ENCODE measurements at regions not wholly inside any gene's neighbourhood (a gene's known extent, or its start where the extent isn't known, plus 50 kb on each side); places are given as distances from the start of the nearest gene placed in this dataset.

DNA sequence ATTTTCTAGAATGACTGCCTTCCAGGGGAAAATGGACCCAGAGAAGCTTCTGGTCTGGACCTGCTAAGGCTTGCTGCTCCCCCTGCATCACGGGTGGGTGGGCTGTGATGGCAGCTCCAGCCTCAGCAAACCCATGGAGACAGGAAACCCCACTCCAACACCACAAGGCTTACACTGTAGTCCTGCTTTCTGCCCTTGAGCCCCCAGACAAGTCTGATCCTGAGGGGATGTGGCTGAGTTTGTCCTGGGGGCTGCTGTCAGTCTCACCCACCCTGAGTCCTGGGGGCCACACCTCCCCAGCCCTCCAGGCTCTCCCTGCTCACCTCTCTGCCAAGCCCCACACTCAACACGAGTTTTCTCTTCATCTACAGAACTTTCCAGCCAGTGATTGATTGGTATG, 279.4 kb downstream of the EIPR1 start:
- Histone ChIP-seq H3K27me3 (ENCODE audit: insufficient read depth, insufficient read length) (no peaks in the 10 kb centered on the region), H3K9me3 (ENCODE audit: insufficient read depth, low read length) (no peaks in the 10 kb centered on the region), H3K4me3 (ENCODE audit: insufficient read length, low read depth) (no peak overlapping the region), H3K4me1 (ENCODE audit: insufficient read depth, insufficient read length) (peaks cover 8% of the 10 kb centered on the region), H3K9ac (ENCODE audit: insufficient read length, low read depth) (no peak overlapping the region), H3K36me3 (ENCODE audit: insufficient read depth, insufficient read length, low read length) (no peaks in the 10 kb centered on the region)
- DNase-seq (ENCODE audit: low read depth, low spot score) = no peak
- no peak for TF ChIP-seq SUZ12 (IDR thresholded peaks at IDR 0.05; ENCODE audit: extremely low read depth, insufficient read depth, insufficient read length)
- TF ChIP-seq YY1 (IDR thresholded peaks at IDR 0.05; ENCODE audit: insufficient read depth, insufficient read length) = no peak

DNA sequence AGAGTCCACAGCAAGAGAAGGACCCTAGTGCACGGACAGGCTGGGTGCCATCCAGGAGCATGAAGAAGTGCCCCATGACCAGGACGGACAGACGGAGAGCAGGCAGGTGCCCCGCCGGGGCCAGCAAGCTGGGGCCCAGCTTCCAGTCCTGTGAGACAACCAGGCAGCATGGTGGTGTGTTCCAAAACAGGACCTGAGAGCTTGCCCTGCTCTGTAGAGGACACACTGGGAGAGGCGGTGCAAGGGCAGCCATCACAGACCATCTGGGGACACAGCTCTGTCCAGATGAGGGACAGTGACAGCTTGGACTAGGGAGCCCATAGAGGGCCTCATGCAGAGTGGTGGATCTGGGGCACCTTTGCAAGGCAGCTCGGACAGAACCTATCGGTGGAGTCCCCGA, 279.8 kb downstream of the EIPR1 start:
- no peak overlapping the region for H3K4me3 ChIP-seq (ENCODE audit: insufficient read length, low read depth)
- H3K27me3 ChIP-seq (ENCODE audit: insufficient read depth, insufficient read length) = no peaks in the 10 kb centered on the region
- no peak overlapping the region for H3K9ac ChIP-seq (ENCODE audit: insufficient read length, low read depth)
- H3K36me3 ChIP-seq (ENCODE audit: insufficient read depth, insufficient read length, low read length) = no peaks in the 10 kb centered on the region
- peaks cover 8% of the 10 kb centered on the region for H3K4me1 ChIP-seq (ENCODE audit: insufficient read depth, insufficient read length)
- no peaks in the 10 kb centered on the region for H3K9me3 ChIP-seq (ENCODE audit: insufficient read depth, low read length)
- TF ChIP-seq ZNF274 (IDR thresholded peaks at IDR 0.05; ENCODE audit: low read depth, low read length) (no peak), SUZ12 (IDR thresholded peaks at IDR 0.05; ENCODE audit: extremely low read depth, insufficient read depth, insufficient read length) (no peak), YY1 (IDR thresholded peaks at IDR 0.05; ENCODE audit: insufficient read depth, insufficient read length) (no peak)
- no peak for DNase-seq (ENCODE audit: low read depth, low spot score)

GRCh38 chr2:3094999-3095958, 282.3 kb downstream of the EIPR1 start:
- H3K4me3 ChIP-seq (ENCODE audit: insufficient read length, low read depth) = no peak overlapping the region
- no peaks in the 10 kb centered on the region for H3K36me3 ChIP-seq (ENCODE audit: insufficient read depth, insufficient read length, low read length)
- H3K9ac ChIP-seq (ENCODE audit: insufficient read length, low read depth) = no peak overlapping the region
- H3K27me3 ChIP-seq (ENCODE audit: insufficient read depth, insufficient read length) = no peaks in the 10 kb centered on the region
- peaks cover 3% of the 10 kb centered on the region for H3K4me1 ChIP-seq (ENCODE audit: insufficient read depth, insufficient read length)
- no peak for DNase-seq (ENCODE audit: low read depth, low spot score)
- TF ChIP-seq SUZ12 (IDR thresholded peaks at IDR 0.05; ENCODE audit: extremely low read depth, insufficient read depth, insufficient read length) = no peak
- TF ChIP-seq ZNF274 (IDR thresholded peaks at IDR 0.05; ENCODE audit: low read depth, low read length) = no peak
- no peak for TF ChIP-seq YY1 (IDR thresholded peaks at IDR 0.05; ENCODE audit: insufficient read depth, insufficient read length)
- no peaks in the 10 kb centered on the region for H3K9me3 ChIP-seq (ENCODE audit: insufficient read depth, low read length)

- Histone ChIP-seq H3K4me1 (ENCODE audit: insufficient read depth, insufficient read length) (peaks cover 3% of the 10 kb centered on the region), H3K9me3 (ENCODE audit: insufficient read depth, low read length) (no peaks in the 10 kb centered on the region), H3K4me3 (ENCODE audit: insufficient read length, low read depth) (no peak overlapping the region), H3K27me3 (ENCODE audit: insufficient read depth, insufficient read length) (no peaks in the 10 kb centered on the region), H3K36me3 (ENCODE audit: insufficient read depth, insufficient read length, low read length) (no peaks in the 10 kb centered on the region), H3K9ac (ENCODE audit: insufficient read length, low read depth) (no peak overlapping the region)
- no peak for DNase-seq (ENCODE audit: low read depth, low spot score)
- TF ChIP-seq ZNF274 (IDR thresholded peaks at IDR 0.05; ENCODE audit: low read depth, low read length) (no peak), YY1 (IDR thresholded peaks at IDR 0.05; ENCODE audit: insufficient read depth, insufficient read length) (no peak), SUZ12 (IDR thresholded peaks at IDR 0.05; ENCODE audit: extremely low read depth, insufficient read depth, insufficient read length) (no peak)
Observed at GRCh38 chr2:3094318-3094717, 283.3 kb downstream of the EIPR1 start.

DNA sequence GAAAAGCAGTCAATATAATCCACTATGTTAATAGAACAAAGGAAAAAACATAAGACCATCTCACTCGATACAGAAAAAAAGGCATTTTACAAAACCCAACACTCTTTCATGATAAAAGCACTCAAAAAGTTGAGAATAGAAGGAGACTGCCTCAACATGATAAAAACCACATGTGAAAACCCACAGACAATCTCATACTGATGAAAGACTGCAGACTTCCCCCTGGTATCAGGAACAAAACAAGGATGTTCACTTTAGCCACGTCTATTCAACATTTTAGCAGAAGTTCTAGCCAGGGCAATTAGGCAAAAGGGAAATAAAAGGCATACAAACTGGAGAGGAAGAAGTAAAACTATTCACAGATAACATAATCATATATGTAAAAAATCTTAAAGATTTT, 285.9 kb downstream of the EIPR1 start:
- TF ChIP-seq YY1 (IDR thresholded peaks at IDR 0.05; ENCODE audit: insufficient read depth, insufficient read length) = no peak
- H3K9me3 ChIP-seq (ENCODE audit: insufficient read depth, low read length) = no peaks in the 10 kb centered on the region
- no peaks in the 10 kb centered on the region for H3K36me3 ChIP-seq (ENCODE audit: insufficient read depth, insufficient read length, low read length)
- H3K27me3 ChIP-seq (ENCODE audit: insufficient read depth, insufficient read length) = no peaks in the 10 kb centered on the region
- no peak for DNase-seq (ENCODE audit: low read depth, low spot score)
- H3K4me3 ChIP-seq (ENCODE audit: insufficient read length, low read depth) = no peak overlapping the region
- peaks cover 3% of the 10 kb centered on the region for H3K4me1 ChIP-seq (ENCODE audit: insufficient read depth, insufficient read length)
- H3K9ac ChIP-seq (ENCODE audit: insufficient read length, low read depth) = no peak overlapping the region

- TF ChIP-seq YY1 (IDR thresholded peaks at IDR 0.05; ENCODE audit: insufficient read depth, insufficient read length) (no peak), ZNF274 (IDR thresholded peaks at IDR 0.05; ENCODE audit: low read depth, low read length) (no peak), SUZ12 (IDR thresholded peaks at IDR 0.05; ENCODE audit: extremely low read depth, insufficient read depth, insufficient read length) (no peak)
Observed at GRCh38 chr2:3082705-3083104, 294.9 kb downstream of the EIPR1 start.

GRCh38 chr2:3079959-3080948, 297.4 kb downstream of the EIPR1 start:
- Histone ChIP-seq H3K27me3 (ENCODE audit: insufficient read depth, insufficient read length) (no peaks in the 10 kb centered on the region), H3K9ac (ENCODE audit: insufficient read length, low read depth) (no peak overlapping the region), H3K9me3 (ENCODE audit: insufficient read depth, low read length) (no peaks in the 10 kb centered on the region), H3K36me3 (ENCODE audit: insufficient read depth, insufficient read length, low read length) (no peaks in the 10 kb centered on the region), H3K4me1 (ENCODE audit: insufficient read depth, insufficient read length) (no peaks in the 10 kb centered on the region), H3K4me3 (ENCODE audit: insufficient read length, low read depth) (no peak overlapping the region)
- no peak for DNase-seq (ENCODE audit: low read depth, low spot score)
- TF ChIP-seq YY1 (IDR thresholded peaks at IDR 0.05; ENCODE audit: insufficient read depth, insufficient read length) (no peak), SUZ12 (IDR thresholded peaks at IDR 0.05; ENCODE audit: extremely low read depth, insufficient read depth, insufficient read length) (no peak), ZNF274 (IDR thresholded peaks at IDR 0.05; ENCODE audit: low read depth, low read length) (no peak)

More at GRCh38 chr2:3082705-3083104, 294.9 kb downstream of the EIPR1 start:
- no peak for DNase-seq (ENCODE audit: low read depth, low spot score)
- H3K9ac ChIP-seq (ENCODE audit: insufficient read length, low read depth) = no peak overlapping the region
- no peaks in the 10 kb centered on the region for H3K4me1 ChIP-seq (ENCODE audit: insufficient read depth, insufficient read length)
- no peak overlapping the region for H3K4me3 ChIP-seq (ENCODE audit: insufficient read length, low read depth)
- no peaks in the 10 kb centered on the region for H3K36me3 ChIP-seq (ENCODE audit: insufficient read depth, insufficient read length, low read length)
- no peaks in the 10 kb centered on the region for H3K27me3 ChIP-seq (ENCODE audit: insufficient read depth, insufficient read length)
- no peaks in the 10 kb centered on the region for H3K9me3 ChIP-seq (ENCODE audit: insufficient read depth, low read length)

All from NT2/D1 (cell line).